ENCODE measurements at regions not wholly inside any gene's neighbourhood (a gene's known extent, or its start where the extent isn't known, plus 50 kb on each side); places are given as distances from the start of the nearest gene placed in this dataset.

GRCh38 chr2:207450186-207450585 is 79.6 kb upstream of the CREB1 start:
- WGBS (ENCODE audit: low lambda C conversion rate, missing lambda C conversion rate) = 33% methylated on average over 1 of the region's 1 CpG
- TF ChIP-seq CTCF (IDR thresholded peaks at IDR 0.05; ENCODE audit: poor library complexity) = no peak
- TF ChIP-seq EZH2 (IDR thresholded peaks at IDR 0.05; ENCODE audit: borderline replicate concordance) = no peak
- no peak for TF ChIP-seq EZH2phosphoT487 (IDR thresholded peaks at IDR 0.05; ENCODE audit: low read depth, severe bottlenecking, unreplicated experiment)

GRCh38 chr2:207458582-207458981 is 71.2 kb upstream of the CREB1 start:
- Histone ChIP-seq H3K36me3 (replicated peaks; ENCODE audit: insufficient read depth, low read depth) (no peaks in the 10 kb centered on the region), H2AFZ (no peak overlapping the region), H3K9me3 (ENCODE audit: low read depth) (no peaks in the 10 kb centered on the region), H4K20me1 (ENCODE audit: insufficient read depth, poor library complexity, severe bottlenecking) (no peaks in the 10 kb centered on the region), H3K27ac (no peak overlapping the region), H3K4me3 (no peak overlapping the region), H3K4me1 (ENCODE audit: insufficient read depth) (no peaks in the 10 kb centered on the region), H3K4me2 (no peak overlapping the region), H3K79me2 (no peaks in the 10 kb centered on the region), H3K9me2 (replicated peaks; ENCODE audit: insufficient read depth) (no peaks in the 10 kb centered on the region), H3K27me3 (no peaks in the 10 kb centered on the region)
- TF ChIP-seq EZH2phosphoT487 (IDR thresholded peaks at IDR 0.05; ENCODE audit: low read depth, severe bottlenecking, unreplicated experiment) (no peak), EZH2 (IDR thresholded peaks at IDR 0.05; ENCODE audit: borderline replicate concordance) (no peak), CTCF (IDR thresholded peaks at IDR 0.05; ENCODE audit: poor library complexity) (no peak)
- no peak for DNase-seq (ENCODE audit: low spot score)
- WGBS (ENCODE audit: low lambda C conversion rate, missing lambda C conversion rate) = 94% methylated on average over 5 of the region's 5 CpGs

More at GRCh38 chr2:207450186-207450585, 79.6 kb upstream of the CREB1 start:
- H3K4me2 ChIP-seq = no peak overlapping the region
- no peaks in the 10 kb centered on the region for H3K79me2 ChIP-seq
- H3K4me1 ChIP-seq (ENCODE audit: insufficient read depth) = no peaks in the 10 kb centered on the region
- H2AFZ ChIP-seq = no peak overlapping the region
- H4K20me1 ChIP-seq (ENCODE audit: insufficient read depth, poor library complexity, severe bottlenecking) = no peaks in the 10 kb centered on the region
- H3K36me3 ChIP-seq (replicated peaks; ENCODE audit: insufficient read depth, low read depth) = no peaks in the 10 kb centered on the region
- no peak overlapping the region for H3K27ac ChIP-seq
- no peaks in the 10 kb centered on the region for H3K27me3 ChIP-seq
- DNase-seq (ENCODE audit: low spot score) = no peak
- no peak overlapping the region for H3K4me3 ChIP-seq
- H3K9me3 ChIP-seq (ENCODE audit: low read depth) = no peaks in the 10 kb centered on the region
- no peaks in the 10 kb centered on the region for H3K9me2 ChIP-seq (replicated peaks; ENCODE audit: insufficient read depth)

- Histone ChIP-seq H3K9me2 (replicated peaks; ENCODE audit: insufficient read depth) (no peaks in the 10 kb centered on the region), H2AFZ (no peak overlapping the region), H3K79me2 (no peaks in the 10 kb centered on the region), H3K4me3 (no peak overlapping the region), H3K9me3 (ENCODE audit: low read depth) (no peaks in the 10 kb centered on the region), H3K4me2 (no peak overlapping the region), H3K27ac (no peak overlapping the region), H3K36me3 (replicated peaks; ENCODE audit: insufficient read depth, low read depth) (no peaks in the 10 kb centered on the region), H3K4me1 (ENCODE audit: insufficient read depth) (no peaks in the 10 kb centered on the region), H3K27me3 (no peaks in the 10 kb centered on the region), H4K20me1 (ENCODE audit: insufficient read depth, poor library complexity, severe bottlenecking) (no peaks in the 10 kb centered on the region)
- 70% methylated on average over 7 of the region's 7 CpGs for WGBS (ENCODE audit: low lambda C conversion rate, missing lambda C conversion rate)
- TF ChIP-seq EZH2 (IDR thresholded peaks at IDR 0.05; ENCODE audit: borderline replicate concordance) (no peak), CTCF (IDR thresholded peaks at IDR 0.05; ENCODE audit: poor library complexity) (no peak), EZH2phosphoT487 (IDR thresholded peaks at IDR 0.05; ENCODE audit: low read depth, severe bottlenecking, unreplicated experiment) (no peak)
- DNase-seq (ENCODE audit: low spot score) = no peak
These were observed 69.6 kb upstream of the CREB1 start for GRCh38 chr2:207459990-207460757.
